Stimulated activated CD4-positive, alpha-beta T cell treated with anti-CD3 and anti-CD28 coated beads, Interleukin-4, amount 100 ng/mL, for 1 hour (primary cell): ENCODE measurements at regions not wholly inside any gene's neighbourhood (a gene's known extent, or its start where the extent isn't known, plus 50 kb on each side); places are given as distances from the start of the nearest gene placed in this dataset.

Experiments
- DNase-seq: peaks from one replicate; pipeline ENCODE4 v3.0.0-alpha.2; 2020

GRCh38 chr3:67864587-67865183 is 210.3 kb upstream of the SUCLG2 start:
- DNase-seq = no peak

- no peak for DNase-seq
These were observed 209.5 kb upstream of the SUCLG2 start for GRCh38 chr3:67863869-67864268.

GRCh38 chr3:67860429-67860828 is 206.0 kb upstream of the SUCLG2 start:
- no peak for DNase-seq

GRCh38 chr3:67858492-67858891 is 204.1 kb upstream of the SUCLG2 start:
- no peak for DNase-seq

- DNase-seq = no peak
These were observed 202.3 kb upstream of the SUCLG2 start for GRCh38 chr3:67856718-67857117.

GRCh38 chr3:67854663-67855062 is 200.3 kb upstream of the SUCLG2 start:
- DNase-seq = no peak

- no peak for DNase-seq
These were observed 199.1 kb upstream of the SUCLG2 start for GRCh38 chr3:67853520-67853919.

GRCh38 chr3:67848299-67848698 is 193.9 kb upstream of the SUCLG2 start:
- no peak for DNase-seq

- DNase-seq = no peak
These were observed 191.8 kb upstream of the SUCLG2 start for GRCh38 chr3:67846166-67846565.

GRCh38 chr3:67832817-67833216 is 178.4 kb upstream of the SUCLG2 start:
- no peak for DNase-seq

GRCh38 chr3:67831262-67831661 is 176.8 kb upstream of the SUCLG2 start:
- DNase-seq = no peak

- no peak for DNase-seq
These were observed 174.1 kb upstream of the SUCLG2 start for GRCh38 chr3:67828486-67829010.

GRCh38 chr3:67821135-67821534 is 166.7 kb upstream of the SUCLG2 start:
- no peak for DNase-seq

GRCh38 chr3:67819447-67819846 is 165.0 kb upstream of the SUCLG2 start:
- DNase-seq = no peak

GRCh38 chr3:67809370-67809935 is 155.0 kb upstream of the SUCLG2 start:
- DNase-seq = no peak

GRCh38 chr3:67808906-67809305 is 154.5 kb upstream of the SUCLG2 start:
- DNase-seq = no peak

GRCh38 chr3:67804578-67804977 is 150.2 kb upstream of the SUCLG2 start:
- DNase-seq = no peak

GRCh38 chr3:67804089-67804488 is 149.7 kb upstream of the SUCLG2 start:
- DNase-seq = no peak

- DNase-seq = no peak
These were observed 144.0 kb upstream of the SUCLG2 start for GRCh38 chr3:67798412-67798811.

GRCh38 chr3:67791620-67792019 is 137.2 kb upstream of the SUCLG2 start:
- DNase-seq = no peak

- DNase-seq = peak; percentile 53
These were observed 135.6 kb upstream of the SUCLG2 start for GRCh38 chr3:67790043-67790442.

GRCh38 chr3:67788396-67788795 is 134.0 kb upstream of the SUCLG2 start:
- no peak for DNase-seq

- DNase-seq = no peak
These were observed 129.2 kb upstream of the SUCLG2 start for GRCh38 chr3:67783281-67784250.

GRCh38 chr3:67781871-67782270 is 127.5 kb upstream of the SUCLG2 start:
- no peak for DNase-seq
